ENCODE measurements at regions not wholly inside any gene's neighbourhood (a gene's known extent, or its start where the extent isn't known, plus 50 kb on each side); places are given as distances from the start of the nearest gene placed in this dataset.
"Not testable (repeated sequence)": the region's sequence is repeated elsewhere in the genome, so short reads cannot be mapped to it uniquely, and the experiment has no call there.

DNA sequence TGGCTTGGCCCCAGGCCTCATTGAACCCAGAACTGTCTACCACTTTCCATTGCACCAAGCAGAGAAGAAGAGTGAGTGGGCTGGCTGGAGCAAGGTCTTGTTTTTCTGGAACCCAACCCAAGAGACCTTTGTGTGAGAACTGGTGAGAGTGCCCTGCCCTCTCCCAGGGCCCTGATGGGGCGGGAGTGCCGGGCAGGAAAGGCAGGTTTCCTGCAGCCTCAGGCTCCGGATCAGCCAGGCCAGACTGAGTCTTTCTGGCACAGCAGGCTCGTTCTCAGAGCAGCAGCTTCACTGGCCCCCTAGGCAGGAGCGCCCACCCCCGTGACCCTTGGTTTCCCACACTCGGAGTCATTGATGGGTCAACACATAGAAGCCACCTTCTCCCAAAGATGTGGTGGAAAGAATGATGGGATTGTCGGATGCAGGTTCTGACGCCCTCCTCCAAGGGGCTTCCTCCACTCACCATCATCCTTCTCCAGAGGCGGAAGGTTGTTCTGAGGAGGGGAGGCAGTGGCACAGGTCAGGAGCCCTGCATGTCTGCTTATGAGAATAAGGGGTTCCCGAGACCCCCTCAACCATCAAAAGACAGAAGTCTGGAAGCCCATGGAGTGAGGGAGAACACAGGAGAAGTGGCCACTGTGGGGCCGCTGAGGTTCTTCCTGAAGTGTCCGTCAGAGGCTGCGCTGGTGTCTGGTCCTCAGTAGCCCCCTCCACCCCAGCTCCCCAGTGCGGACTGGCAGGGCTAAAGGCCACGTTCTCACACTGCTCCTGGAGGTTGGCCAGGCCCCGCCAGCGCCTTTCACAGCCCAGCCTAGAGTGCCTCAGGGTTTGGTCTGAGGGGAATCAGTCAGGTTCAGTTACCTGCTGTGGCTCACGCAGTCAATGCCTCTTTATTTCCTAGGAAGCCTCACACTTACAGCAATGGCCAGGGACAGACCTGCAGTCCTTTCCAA lies 62.8 kb upstream of the LAPTM4A start:
- WGBS, 2 donors, result 84 to 85% methylated on average over 8 to 19 of the region's 19 CpGs
- Histone ChIP-seq H3K36me3 (ENCODE audit: low read depth, missing control alignments) (no peaks in the 10 kb centered on the region), H3K9me3 (no peaks in the 10 kb centered on the region), H3K27ac (no peak overlapping the region), H3K4me3 (no peak overlapping the region), H3K27me3 (no peaks in the 10 kb centered on the region), H3K4me1 (no peaks in the 10 kb centered on the region)
- TF ChIP-seq CTCF (IDR thresholded peaks at IDR 0.05), result no peak
- no peak for TF ChIP-seq POLR2A (IDR thresholded peaks at IDR 0.05)
- intact Hi-C loops (cut with DNase I; ENCODE audit: low total_unique reads), result no loop called here
- no peak for DNase-seq

DNA sequence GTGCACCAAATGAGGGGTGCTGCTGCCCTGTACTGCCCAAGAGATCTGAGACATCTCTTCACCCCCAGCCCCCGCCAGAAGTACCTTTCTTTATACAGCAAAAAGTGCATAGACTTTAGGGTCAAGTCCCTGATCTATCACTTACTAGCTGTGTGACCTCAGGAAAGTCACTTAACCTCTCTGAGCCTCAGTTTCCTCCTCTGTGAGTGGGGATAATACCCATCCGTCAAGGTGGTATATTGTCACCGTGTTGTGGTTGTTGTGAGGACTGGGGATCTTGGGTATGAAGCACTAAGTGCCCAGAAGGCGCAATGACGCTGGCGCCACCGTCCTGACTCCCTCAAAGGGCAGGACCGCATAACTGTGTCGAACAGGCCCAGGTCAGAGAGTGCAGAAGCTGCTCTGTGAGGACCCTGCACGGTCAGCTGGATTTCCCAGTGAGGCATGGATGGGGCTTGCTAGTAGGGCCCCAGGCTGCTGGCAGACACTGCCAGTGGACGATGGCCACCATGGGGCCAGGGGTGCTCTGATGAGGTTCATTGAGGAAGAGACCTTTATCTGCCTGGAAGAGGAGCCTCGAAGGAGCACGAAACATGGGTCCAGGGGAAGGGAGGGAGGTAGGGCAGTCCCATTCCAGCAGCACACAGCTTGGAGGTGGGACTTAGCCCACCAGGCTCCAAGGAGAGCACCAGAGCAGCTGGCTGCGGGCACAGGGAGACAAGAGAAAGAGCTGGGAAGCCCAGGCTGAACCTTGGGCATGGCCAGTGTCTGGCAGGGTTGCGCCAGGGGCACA lies 61.8 kb upstream of the LAPTM4A start:
- H3K27me3 ChIP-seq, result no peaks in the 10 kb centered on the region
- WGBS, 2 donors, result 81 to 91% methylated on average over 7 to 14 of the region's 15 CpGs
- intact Hi-C loops (cut with DNase I; ENCODE audit: low total_unique reads), result no loop called here
- no peaks in the 10 kb centered on the region for H3K4me1 ChIP-seq
- no peak overlapping the region for H3K4me3 ChIP-seq
- TF ChIP-seq CTCF (IDR thresholded peaks at IDR 0.05) (no peak), POLR2A (IDR thresholded peaks at IDR 0.05) (no peak)
- H3K9me3 ChIP-seq, result no peaks in the 10 kb centered on the region
- no peak overlapping the region for H3K27ac ChIP-seq
- no peaks in the 10 kb centered on the region for H3K36me3 ChIP-seq (ENCODE audit: low read depth, missing control alignments)
- no peak for DNase-seq

DNA sequence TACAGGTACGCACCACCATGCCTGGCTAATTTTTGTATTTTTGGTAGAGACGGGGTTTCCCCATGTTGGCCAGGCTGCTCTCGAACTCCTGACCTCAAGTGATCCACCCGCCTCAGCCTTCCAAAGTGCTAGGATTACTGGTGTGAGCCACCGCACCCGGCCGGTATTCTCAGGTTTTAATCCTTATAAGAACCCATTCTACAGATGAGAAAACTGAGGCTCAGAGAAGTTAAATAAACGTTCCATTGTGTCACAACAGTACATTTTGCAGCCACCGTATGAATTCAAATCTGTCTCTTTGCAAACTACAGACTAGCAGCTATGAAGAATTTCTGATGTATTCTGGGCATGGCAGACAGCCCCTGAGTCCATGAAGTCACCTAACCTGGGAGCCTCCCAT lies 60.9 kb upstream of the LAPTM4A start:
- H3K27me3 ChIP-seq; H3K4me1 ChIP-seq; intact Hi-C loops (cut with DNase I; ENCODE audit: low total_unique reads); H3K27ac ChIP-seq; H3K36me3 ChIP-seq (ENCODE audit: low read depth, missing control alignments); H3K4me3 ChIP-seq; DNase-seq; H3K9me3 ChIP-seq: not testable (repeated sequence)
- WGBS, 2 donors, result 95 to 97% methylated on average over 9 of the region's 9 CpGs

DNA sequence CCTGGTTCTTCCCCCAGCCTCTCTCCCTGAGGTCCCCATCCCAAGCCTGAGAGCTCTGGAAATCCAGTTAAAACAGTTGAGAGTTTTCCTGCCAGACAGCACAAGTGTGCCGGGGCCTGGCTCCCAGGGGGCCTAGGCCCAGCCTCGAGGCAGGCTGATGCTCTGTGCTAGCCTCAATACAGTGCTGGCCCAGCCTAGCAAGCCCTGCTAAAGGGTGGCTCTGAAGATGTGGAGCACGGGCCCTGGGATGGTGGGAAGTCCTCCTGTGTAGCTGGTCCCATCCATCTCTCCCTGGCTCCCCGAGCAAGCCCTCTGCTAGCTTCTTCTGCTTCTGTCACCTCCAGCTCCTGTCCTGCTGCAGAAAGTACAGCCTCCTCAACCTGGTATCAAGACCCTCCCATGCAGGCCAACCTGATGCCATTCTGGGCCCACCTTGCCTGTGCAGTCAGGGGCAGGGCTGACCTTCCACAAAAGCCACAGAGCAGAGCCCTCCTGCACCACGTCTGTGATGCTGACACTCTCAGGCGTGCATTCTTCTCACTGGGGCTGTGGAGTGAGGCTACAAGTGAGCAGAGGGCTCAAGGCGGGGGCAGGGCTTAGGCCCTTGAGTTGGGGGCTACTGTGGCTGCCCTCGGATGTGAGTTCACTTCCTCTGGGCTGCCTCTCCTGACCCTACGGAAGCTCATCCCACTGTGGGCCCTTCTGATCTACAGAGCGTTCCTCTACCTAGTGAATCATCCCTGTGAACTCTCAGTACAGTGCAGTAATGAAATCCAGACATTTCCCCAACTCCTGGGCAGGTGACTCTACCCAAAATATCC lies 60.1 kb upstream of the LAPTM4A start:
- no peak for DNase-seq
- Histone ChIP-seq H3K9me3 (no peaks in the 10 kb centered on the region), H3K4me3 (no peak overlapping the region), H3K4me1 (no peaks in the 10 kb centered on the region), H3K27ac (no peak overlapping the region), H3K36me3 (ENCODE audit: low read depth, missing control alignments) (no peaks in the 10 kb centered on the region), H3K27me3 (no peaks in the 10 kb centered on the region)
- intact Hi-C loops (cut with DNase I; ENCODE audit: low total_unique reads), result no loop called here
- no peak for TF ChIP-seq POLR2A (IDR thresholded peaks at IDR 0.05)
- no peak for TF ChIP-seq CTCF (IDR thresholded peaks at IDR 0.05)
- WGBS, 2 donors, result 72 to 85% methylated on average over 9 to 10 of the region's 10 CpGs

- Histone ChIP-seq H3K36me3 (ENCODE audit: low read depth, missing control alignments) (no peaks in the 10 kb centered on the region), H3K4me1 (no peaks in the 10 kb centered on the region), H3K4me3 (no peak overlapping the region), H3K9me3 (no peaks in the 10 kb centered on the region), H3K27ac (no peak overlapping the region), H3K27me3 (no peaks in the 10 kb centered on the region)
- DNase-seq, result no peak
- WGBS, 2 donors, result 84 to 88% methylated on average over 7 of the region's 7 CpGs
- TF ChIP-seq CTCF (IDR thresholded peaks at IDR 0.05), result no peak
- TF ChIP-seq POLR2A (IDR thresholded peaks at IDR 0.05), result no peak
- intact Hi-C loops (cut with DNase I; ENCODE audit: low total_unique reads), result no loop called here
Observed at GRCh38 chr2:20110876-20111275, 59.4 kb upstream of the LAPTM4A start.

All from testis (tissue), 2 donors.